ENCODE measurements at regions not wholly inside any gene's neighbourhood (a gene's known extent, or its start where the extent isn't known, plus 50 kb on each side); places are given as distances from the start of the nearest gene placed in this dataset.

GRCh38 chr18:41513438-41513837 is 441.6 kb upstream of the PIK3C3 start:
- H3K4me3 ChIP-seq (ENCODE audit: low read depth, low read length) = no peak overlapping the region
- no peak for DNase-seq (ENCODE audit: low read depth)
- TF ChIP-seq CTCF (conservative IDR thresholded peaks at IDR 0.05; ENCODE audit: low read depth, low read length) = no peak

- H3K4me3 ChIP-seq (ENCODE audit: low read depth, low read length) = no peak overlapping the region
- no peak for TF ChIP-seq CTCF (conservative IDR thresholded peaks at IDR 0.05; ENCODE audit: low read depth, low read length)
- DNase-seq (ENCODE audit: low read depth) = peak; percentile 1
Observed at GRCh38 chr18:41504316-41504715, 450.7 kb upstream of the PIK3C3 start.

DNA sequence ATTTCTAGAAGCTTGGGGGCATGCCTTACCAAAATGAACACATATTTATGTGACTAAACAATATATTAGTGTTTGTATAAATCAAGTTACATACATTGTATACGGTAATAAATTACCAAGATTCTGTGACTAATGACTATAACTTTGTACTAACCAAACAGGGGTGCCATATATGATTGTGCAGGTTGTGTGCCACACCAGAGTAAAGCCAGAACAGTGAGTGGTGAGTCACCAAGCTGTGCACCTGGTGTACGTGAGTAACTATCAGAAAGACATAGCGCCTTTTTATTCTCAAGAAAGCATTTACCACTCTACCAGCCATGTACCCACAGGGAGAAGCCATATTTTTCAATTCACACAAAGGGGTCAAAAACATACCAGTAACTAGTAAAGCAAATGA is 453.2 kb upstream of the PIK3C3 start:
- no peak overlapping the region for H3K4me3 ChIP-seq (ENCODE audit: low read depth, low read length)
- DNase-seq (ENCODE audit: low read depth) = no peak
- no peak for TF ChIP-seq CTCF (conservative IDR thresholded peaks at IDR 0.05; ENCODE audit: low read depth, low read length)

DNA sequence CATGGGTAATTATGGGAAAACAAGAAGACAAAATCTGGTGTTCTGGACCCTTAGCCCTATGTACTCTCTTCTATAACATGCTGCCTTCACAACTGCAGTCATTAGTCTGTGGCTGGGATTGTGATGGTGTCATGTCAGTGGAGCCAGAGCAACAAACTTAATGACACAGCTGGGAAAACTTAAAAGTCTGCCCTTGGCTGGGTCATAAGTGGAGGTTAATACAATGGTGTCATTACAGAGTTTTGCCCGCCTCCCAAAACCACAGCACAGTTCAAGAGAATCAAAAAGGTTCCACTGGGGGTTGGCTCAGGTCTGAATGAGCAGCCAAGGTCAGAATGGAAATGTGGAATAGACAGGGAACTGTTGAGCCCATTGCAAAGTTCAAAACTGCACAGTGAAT is 455.7 kb upstream of the PIK3C3 start:
- no peak for DNase-seq (ENCODE audit: low read depth)
- no peak overlapping the region for H3K4me3 ChIP-seq (ENCODE audit: low read depth, low read length)
- TF ChIP-seq CTCF (conservative IDR thresholded peaks at IDR 0.05; ENCODE audit: low read depth, low read length) = no peak

GRCh38 chr18:41490861-41491260 is 464.2 kb upstream of the PIK3C3 start:
- no peak overlapping the region for H3K4me3 ChIP-seq (ENCODE audit: low read depth, low read length)
- no peak for DNase-seq (ENCODE audit: low read depth)
- no peak for TF ChIP-seq CTCF (conservative IDR thresholded peaks at IDR 0.05; ENCODE audit: low read depth, low read length)

GRCh38 chr18:41486575-41486974 is 468.5 kb upstream of the PIK3C3 start:
- no peak for DNase-seq (ENCODE audit: low read depth)
- H3K4me3 ChIP-seq (ENCODE audit: low read depth, low read length) = no peak overlapping the region
- no peak for TF ChIP-seq CTCF (conservative IDR thresholded peaks at IDR 0.05; ENCODE audit: low read depth, low read length)

- no peak for DNase-seq (ENCODE audit: low read depth)
- no peak for TF ChIP-seq CTCF (conservative IDR thresholded peaks at IDR 0.05; ENCODE audit: low read depth, low read length)
- H3K4me3 ChIP-seq (ENCODE audit: low read depth, low read length) = no peak overlapping the region
Observed at GRCh38 chr18:41484069-41484468, 471.0 kb upstream of the PIK3C3 start.
